Neuronal stem cell (in vitro differentiated cells): ENCODE measurements at regions not wholly inside any gene's neighbourhood (a gene's known extent, or its start where the extent isn't known, plus 50 kb on each side); places are given as distances from the start of the nearest gene placed in this dataset.
A peak's percentile ranks its signal among the peaks of the same experiment; 100 is the strongest.

ENCODE experiments used
- DNase-seq: peaks from one replicate; pipeline ENCODE4 v3.0.0-alpha.2; 2013; ENCODE audit warnings: low spot score
- H2AFZ ChIP-seq: one replicate; pipeline ENCODE4 v1.6.1; 2013; ENCODE audit warnings: mild to moderate bottlenecking, low read length, inconsistent platforms
- H2AK5ac ChIP-seq: 2 replicates; pipeline ENCODE4 v1.6.1; 2013; ENCODE audit warnings: low read depth, mild to moderate bottlenecking, inconsistent platforms, low read length, moderate library complexity, mixed read lengths
- H2BK120ac ChIP-seq: 2 replicates; pipeline ENCODE4 v1.6.1; 2013; ENCODE audit warnings: low read depth, mild to moderate bottlenecking, inconsistent platforms, low read length, moderate library complexity, mixed read lengths
- H2BK12ac ChIP-seq: one replicate; pipeline ENCODE4 v1.6.1; 2013; ENCODE audit warnings: low read length, inconsistent platforms
- H2BK15ac ChIP-seq: 2 replicates; pipeline ENCODE4 v1.6.1; 2013; ENCODE audit warnings: mild to moderate bottlenecking, low read length, inconsistent platforms, mixed read lengths
- H2BK5ac ChIP-seq: one replicate; pipeline ENCODE4 v1.6.1; 2013; ENCODE audit warnings: inconsistent platforms, mild to moderate bottlenecking, low read length, moderate library complexity
- H3K14ac ChIP-seq: one replicate; pipeline ENCODE4 v1.6.1; 2013; ENCODE audit warnings: low read length, inconsistent platforms
- H3K18ac ChIP-seq: 2 replicates; pipeline ENCODE4 v1.6.1; 2013; ENCODE audit warnings: low read length, inconsistent platforms
- H3K23ac ChIP-seq: 2 replicates; pipeline ENCODE4 v1.6.1; 2013; ENCODE audit warnings: low read depth, mild to moderate bottlenecking, mixed read lengths, low read length, inconsistent platforms; ENCODE audit not compliant: poor library complexity
- H3K27ac ChIP-seq: replicated peaks from 3 replicates; pipeline ENCODE4 v1.5.1; 2013; ENCODE audit warnings: low read length, inconsistent platforms
- H3K27me3 ChIP-seq, 3 experiments: 2 replicates each; pipeline ENCODE4 v1.6.1; 2013; ENCODE audit warnings: low read length in 3 of 3, mild to moderate bottlenecking in 2 of 3, inconsistent platforms in 1 of 3, low read depth in 1 of 3, mixed read lengths in 1 of 3, moderate library complexity in 1 of 3; ENCODE audit not compliant: control insufficient read depth in 3 of 3, insufficient read depth in 3 of 3
- H3K36me3 ChIP-seq, 2 donors: replicated peaks in 1 of 2; 2 replicates each; pipeline ENCODE4 v1.6.1; 2013; ENCODE audit warnings: low read length in 2 of 2; ENCODE audit not compliant: control insufficient read depth in 2 of 2, insufficient read depth in 2 of 2
- H3K4ac ChIP-seq: 2 replicates; pipeline ENCODE4 v1.6.1; 2013; ENCODE audit warnings: inconsistent platforms, mild to moderate bottlenecking, low read length, moderate library complexity
- H3K4me1 ChIP-seq, 2 donors: 1 replicate in 1 of 2; 2 replicates in 1 of 2; pipeline ENCODE4 v1.6.1; 2013; ENCODE audit warnings: low read length in 2 of 2, low read depth in 1 of 2; ENCODE audit not compliant: control insufficient read depth in 2 of 2, insufficient read depth in 1 of 2
- H3K4me2 ChIP-seq: one replicate; pipeline ENCODE4 v1.6.1; 2013; ENCODE audit warnings: mild to moderate bottlenecking, low read length, inconsistent platforms; ENCODE audit not compliant: insufficient read depth, poor library complexity, severe bottlenecking
- H3K4me3 ChIP-seq, 2 donors: 2 replicates each; pipeline ENCODE4 v1.5.1; 2013; ENCODE audit warnings: low read length in 2 of 2, mild to moderate bottlenecking in 2 of 2, inconsistent platforms in 1 of 2, moderate library complexity in 1 of 2
- H3K79me1 ChIP-seq: one replicate; pipeline ENCODE4 v1.6.1; 2013; ENCODE audit warnings: low read depth, mild to moderate bottlenecking, inconsistent platforms, low read length, moderate library complexity
- H3K9ac ChIP-seq: one replicate; pipeline ENCODE4 v1.6.1; 2013; ENCODE audit warnings: mild to moderate bottlenecking, low read depth, low read length, inconsistent platforms; ENCODE audit not compliant: poor library complexity
- H3K9me3 ChIP-seq, 2 donors: replicated peaks in 1 of 2; 2 replicates each; pipeline versions ENCODE3 to v1.6.1; 2013; ENCODE audit warnings: low read length in 2 of 2, mild to moderate bottlenecking in 2 of 2, inconsistent platforms in 1 of 2, low read depth in 1 of 2, mixed read lengths in 1 of 2, moderate library complexity in 1 of 2; ENCODE audit not compliant: control insufficient read depth in 2 of 2, insufficient read depth in 1 of 2
- H4K8ac ChIP-seq: one replicate; pipeline ENCODE4 v1.6.1; 2013; ENCODE audit warnings: low read depth, mild to moderate bottlenecking, inconsistent platforms, low read length, moderate library complexity
- H4K91ac ChIP-seq: one replicate; pipeline ENCODE4 v1.6.1; 2013; ENCODE audit warnings: low read length, low read depth, mild to moderate bottlenecking, inconsistent platforms; ENCODE audit not compliant: poor library complexity
- WGBS, 2 donors: extraction: QIAGEN DNeasy Blood & Tissue Kit; methylation state at CpG; one replicate each; pipeline ENCODE4 v1.1.7; 2013; ENCODE audit warnings: missing lambda C conversion rate in 2 of 2, mixed read lengths in 1 of 2; ENCODE audit not compliant: insufficient read length in 2 of 2, insufficient replicate concordance in 1 of 2; ENCODE audit errors: extremely low coverage in 2 of 2; 5-methylcytosine and 5-hydroxymethylcytosine counted together

DNA sequence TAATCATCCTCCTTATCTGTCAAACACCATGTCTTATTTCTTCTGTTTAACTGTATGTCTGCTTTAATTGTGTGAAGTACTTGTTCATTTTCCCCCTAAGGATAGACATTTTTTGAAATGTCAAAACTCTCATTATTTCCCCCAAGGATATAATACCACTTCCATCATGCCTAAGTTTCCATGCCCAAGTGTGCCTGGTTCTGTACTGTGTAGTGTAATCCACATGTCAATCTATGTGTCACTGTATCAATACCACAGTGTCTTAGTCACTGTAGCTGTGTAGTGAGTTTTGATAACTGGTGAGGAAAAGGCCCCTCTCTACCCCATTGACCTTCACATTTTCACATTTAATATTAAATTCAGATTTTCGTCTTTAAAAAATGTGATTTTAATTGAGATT lies 1265.5 kb downstream of the PCDH9 start:
- H2BK15ac ChIP-seq, result no peak overlapping the region
- no peaks in the 10 kb centered on the region for H3K4me1 ChIP-seq
- no peak overlapping the region for H4K91ac ChIP-seq
- no peak overlapping the region for H2AFZ ChIP-seq
- no peak overlapping the region for H2BK5ac ChIP-seq
- no peak overlapping the region for H4K8ac ChIP-seq
- H3K27ac ChIP-seq, result no peak overlapping the region
- no peak overlapping the region for H2BK120ac ChIP-seq
- H3K4me2 ChIP-seq, result no peak overlapping the region
- no peak overlapping the region for H2AK5ac ChIP-seq
- H3K9ac ChIP-seq, result no peak overlapping the region
- no peak overlapping the region for H3K4ac ChIP-seq
- H3K27me3 ChIP-seq, result no peaks in the 10 kb centered on the region
- no CpG with 5 or more reads among the region's 1 CpG for WGBS, 2 donors
- no peaks in the 10 kb centered on the region for H3K36me3 ChIP-seq
- DNase-seq, result no peak
- no peak overlapping the region for H2BK12ac ChIP-seq
- H3K14ac ChIP-seq, result no peak overlapping the region
- no peak overlapping the region for H3K4me3 ChIP-seq
- no peaks in the 10 kb centered on the region for H3K79me1 ChIP-seq
- peaks cover 0 to 2% of the 10 kb centered on the region in 2 donors for H3K9me3 ChIP-seq
- no peak overlapping the region for H3K23ac ChIP-seq
- H3K18ac ChIP-seq, result no peak overlapping the region

- no peak overlapping the region for H3K4ac ChIP-seq
- H3K4me1 ChIP-seq, result no peaks in the 10 kb centered on the region
- no CpG with 5 or more reads among the region's 2 CpGs for WGBS, 2 donors
- no peak overlapping the region for H2AFZ ChIP-seq
- H4K8ac ChIP-seq, result no peak overlapping the region
- no peaks in the 10 kb centered on the region for H3K36me3 ChIP-seq
- no peak overlapping the region for H3K9ac ChIP-seq
- no peak overlapping the region for H2AK5ac ChIP-seq
- no peaks in the 10 kb centered on the region for H3K27me3 ChIP-seq
- H3K79me1 ChIP-seq, result no peaks in the 10 kb centered on the region
- H3K9me3 ChIP-seq, result peaks cover 0 to 5% of the 10 kb centered on the region in 2 donors
- H3K18ac ChIP-seq, result no peak overlapping the region
- H2BK15ac ChIP-seq, result no peak overlapping the region
- H2BK12ac ChIP-seq, result no peak overlapping the region
- H3K27ac ChIP-seq, result no peak overlapping the region
- H2BK5ac ChIP-seq, result no peak overlapping the region
- no peak overlapping the region for H3K23ac ChIP-seq
- DNase-seq, result no peak
- no peak overlapping the region for H2BK120ac ChIP-seq
- H3K14ac ChIP-seq, result no peak overlapping the region
- H4K91ac ChIP-seq, result no peak overlapping the region
- H3K4me2 ChIP-seq, result no peak overlapping the region
- no peak overlapping the region for H3K4me3 ChIP-seq
These were observed 1270.8 kb downstream of the PCDH9 start for GRCh38 chr13:65959305-65959704.

GRCh38 chr13:65946387-65946786 lies 1283.7 kb downstream of the PCDH9 start:
- no peak overlapping the region for H2AK5ac ChIP-seq
- no peak overlapping the region for H3K18ac ChIP-seq
- no peak overlapping the region for H2BK5ac ChIP-seq
- WGBS, 2 donors, result no CpG with 5 or more reads among the region's 4 CpGs
- no peak overlapping the region for H3K27ac ChIP-seq
- H3K9ac ChIP-seq, result no peak overlapping the region
- no peak overlapping the region for H3K4me2 ChIP-seq
- H3K9me3 ChIP-seq, result no peaks in the 10 kb centered on the region
- no peaks in the 10 kb centered on the region for H3K4me1 ChIP-seq
- no peak overlapping the region for H3K23ac ChIP-seq
- no peak for DNase-seq
- no peak overlapping the region for H3K14ac ChIP-seq
- H2BK12ac ChIP-seq, result no peak overlapping the region
- no peaks in the 10 kb centered on the region for H3K36me3 ChIP-seq
- H3K4ac ChIP-seq, result no peak overlapping the region
- no peak overlapping the region for H3K4me3 ChIP-seq
- no peak overlapping the region for H4K91ac ChIP-seq
- no peak overlapping the region for H4K8ac ChIP-seq
- no peaks in the 10 kb centered on the region for H3K79me1 ChIP-seq
- no peaks in the 10 kb centered on the region for H3K27me3 ChIP-seq
- no peak overlapping the region for H2BK120ac ChIP-seq
- H2AFZ ChIP-seq, result no peak overlapping the region
- no peak overlapping the region for H2BK15ac ChIP-seq

DNA sequence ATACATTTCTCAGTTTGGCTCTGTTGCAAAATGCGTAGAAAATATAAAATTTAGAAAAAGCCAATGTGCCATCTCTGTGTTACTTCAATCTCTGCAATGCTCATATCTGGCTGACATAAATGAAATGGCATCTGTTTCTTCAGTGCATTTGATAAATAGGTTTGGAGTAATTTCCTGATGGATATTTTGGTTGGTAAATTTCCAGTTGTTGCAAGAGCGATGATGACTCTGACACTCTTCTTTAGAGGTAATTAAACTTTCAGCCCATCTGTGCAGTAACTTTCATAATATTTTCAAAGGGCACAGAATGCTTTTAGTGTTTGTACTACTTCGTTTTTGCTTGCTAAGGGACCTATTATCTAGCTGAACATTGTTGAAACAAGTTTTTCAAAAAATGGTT lies 1286.4 kb downstream of the PCDH9 start:
- H3K27me3 ChIP-seq, result no peaks in the 10 kb centered on the region
- H2AK5ac ChIP-seq, result no peak overlapping the region
- H3K79me1 ChIP-seq, result no peaks in the 10 kb centered on the region
- no peak overlapping the region for H2BK120ac ChIP-seq
- no CpG with 5 or more reads among the region's 3 CpGs for WGBS, 2 donors
- H3K9ac ChIP-seq, result no peak overlapping the region
- no peak overlapping the region for H2BK15ac ChIP-seq
- H3K4me1 ChIP-seq, result peaks cover 0 to 1% of the 10 kb centered on the region in 2 donors
- H2BK5ac ChIP-seq, result no peak overlapping the region
- H3K9me3 ChIP-seq, result no peaks in the 10 kb centered on the region
- no peak overlapping the region for H4K91ac ChIP-seq
- H3K4me3 ChIP-seq, result no peak overlapping the region
- no peak overlapping the region for H3K14ac ChIP-seq
- H3K4ac ChIP-seq, result no peak overlapping the region
- no peak overlapping the region for H3K23ac ChIP-seq
- H3K18ac ChIP-seq, result no peak overlapping the region
- H2AFZ ChIP-seq, result peak overlapping the region; percentile 38
- H3K36me3 ChIP-seq, result no peaks in the 10 kb centered on the region
- no peak overlapping the region for H3K27ac ChIP-seq
- H3K4me2 ChIP-seq, result no peak overlapping the region
- H4K8ac ChIP-seq, result no peak overlapping the region
- no peak overlapping the region for H2BK12ac ChIP-seq
- no peak for DNase-seq
